Fibroblast of mammary gland (primary cell): ENCODE measurements at regions not wholly inside any gene's neighbourhood (a gene's known extent, or its start where the extent isn't known, plus 50 kb on each side); places are given as distances from the start of the nearest gene placed in this dataset.

Source experiments
- DNase-seq: peaks from one replicate; pipeline ENCODE4 v3.0.0-alpha.2; 2010; ENCODE audit warnings: low read depth
- H3K4me3 ChIP-seq: 2 replicates; pipeline ENCODE4 v1.5.1; 2011; ENCODE audit warnings: low read depth, mild to moderate bottlenecking, low read length, moderate library complexity; ENCODE audit not compliant: control insufficient read depth
- CTCF ChIP-seq: conservative IDR thresholded peaks from 2 replicates; pipeline ENCODE4 v1.5.1; 2011; ENCODE audit warnings: low read depth, low read length, inconsistent platforms; ENCODE audit not compliant: control insufficient read depth, insufficient read depth

DNA sequence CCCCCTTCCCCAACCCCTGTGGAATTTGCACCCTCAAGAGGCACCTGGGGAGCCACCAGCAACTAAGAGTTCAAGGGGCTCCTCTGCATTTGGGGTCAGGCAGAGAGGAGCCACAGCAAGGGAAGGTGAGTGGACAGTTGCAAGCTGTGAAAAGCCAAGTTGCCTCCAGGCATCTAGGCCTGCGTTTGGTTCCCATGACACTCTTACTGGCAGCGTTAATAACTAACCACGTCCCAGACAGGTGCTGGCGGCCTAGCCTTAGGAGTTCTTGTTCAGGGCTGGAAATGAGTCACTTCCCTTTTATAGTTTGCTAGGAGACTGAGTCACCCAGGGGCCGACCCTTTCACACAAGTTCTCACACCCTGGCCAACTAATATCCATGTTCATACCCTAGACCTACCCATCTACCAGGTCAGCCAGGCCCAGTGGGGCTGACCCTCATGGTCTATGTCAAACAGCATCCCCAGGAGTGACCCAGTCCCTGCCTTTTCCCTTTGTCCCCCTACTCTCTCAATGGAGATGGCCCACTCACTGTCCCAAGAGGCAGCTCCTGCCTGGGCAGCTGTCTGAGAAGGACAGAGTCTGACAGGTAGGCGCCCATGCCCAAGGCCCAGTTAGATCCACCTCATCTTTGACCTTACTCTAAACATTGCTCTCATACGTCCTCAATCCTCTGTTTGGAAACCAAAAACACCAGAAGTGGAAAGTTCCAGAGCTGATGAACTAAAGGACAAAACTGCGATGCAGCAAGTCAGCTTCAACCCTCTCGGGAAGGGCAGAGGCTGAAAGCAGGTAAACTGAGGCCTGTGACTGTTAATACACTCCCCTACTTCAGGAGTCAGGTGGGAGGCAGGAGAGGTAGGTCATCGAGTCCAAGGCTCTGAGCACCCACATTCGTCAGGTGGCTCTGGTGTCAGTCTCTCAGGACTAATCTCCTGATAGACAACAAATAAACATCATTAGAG is 300.6 kb downstream of the SOX9 start:
- DNase-seq = peak; percentile 96
- no peak overlapping the region for H3K4me3 ChIP-seq
- TF ChIP-seq CTCF = no peak

GRCh38 chr17:72422204-72422504 is 301.3 kb downstream of the SOX9 start:
- no peak for DNase-seq
- no peak for TF ChIP-seq CTCF
- no peak overlapping the region for H3K4me3 ChIP-seq

- DNase-seq = peak; percentile 84
- H3K4me3 ChIP-seq = no peak overlapping the region
- no peak for TF ChIP-seq CTCF
Observed at GRCh38 chr17:72422505-72423285, 301.9 kb downstream of the SOX9 start.

DNA sequence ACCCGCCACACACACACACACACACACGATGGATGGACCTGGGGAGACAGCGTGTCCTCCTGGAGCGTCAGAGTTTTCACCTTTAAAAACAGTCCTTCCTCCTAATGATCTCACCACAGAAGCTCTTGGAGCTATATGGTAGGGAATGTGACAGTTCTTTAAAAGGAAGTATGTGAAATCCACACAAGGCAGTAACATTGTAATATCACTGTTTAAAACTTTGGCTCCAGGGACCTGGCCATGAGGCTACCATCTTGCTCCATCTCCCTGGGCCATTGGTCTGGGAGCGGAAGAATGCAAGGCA is 302.4 kb downstream of the SOX9 start:
- no peak for TF ChIP-seq CTCF
- no peak for DNase-seq
- H3K4me3 ChIP-seq = no peak overlapping the region

- no peak overlapping the region for H3K4me3 ChIP-seq
- TF ChIP-seq CTCF = no peak
- DNase-seq = no peak
Observed at GRCh38 chr17:72423718-72424117, 302.9 kb downstream of the SOX9 start.

DNA sequence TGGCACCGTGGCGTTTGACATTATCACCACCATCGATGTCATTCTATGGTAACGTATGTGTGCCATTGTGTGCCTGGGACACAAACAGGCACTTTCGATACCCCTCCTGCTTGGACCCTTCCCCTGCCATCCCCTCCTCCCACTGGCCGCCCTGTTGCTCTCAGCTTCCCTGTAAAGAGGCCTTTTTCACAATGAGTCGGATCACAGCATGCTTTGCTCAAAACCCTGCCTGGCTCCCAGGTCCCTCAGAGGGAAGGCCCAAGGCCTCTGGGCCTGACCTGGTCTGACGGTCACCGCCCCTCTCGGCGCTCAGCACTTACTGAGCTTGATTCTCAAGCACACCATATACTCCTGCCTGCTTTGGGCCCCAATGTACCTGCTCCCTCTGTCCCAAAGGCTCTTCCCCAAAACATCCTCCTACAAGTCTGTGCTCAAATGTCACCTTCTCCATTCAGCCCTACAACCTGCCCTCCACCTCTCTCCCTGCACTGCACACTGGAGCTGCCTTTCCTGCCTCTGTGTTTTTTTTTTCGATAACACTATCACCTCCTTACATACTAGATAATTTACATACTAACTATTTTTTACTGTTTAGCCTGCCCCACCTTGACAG is 303.8 kb downstream of the SOX9 start:
- H3K4me3 ChIP-seq = no peak overlapping the region
- no peak for DNase-seq
- TF ChIP-seq CTCF = no peak
